ENCODE measurements at regions not wholly inside any gene's neighbourhood (a gene's known extent, or its start where the extent isn't known, plus 50 kb on each side); places are given as distances from the start of the nearest gene placed in this dataset.

GRCh38 chr18:67577386-67577785, 60.9 kb upstream of the DSEL start:
- TF ChIP-seq POLR2A (IDR thresholded peaks at IDR 0.05), result no peak
- TF ChIP-seq CTCF (IDR thresholded peaks at IDR 0.05), result no peak

Measured in upper lobe of left lung (tissue), 4 donors.